Hindlimb muscle (tissue), 1 donor: ENCODE measurements at regions not wholly inside any gene's neighbourhood (a gene's known extent, or its start where the extent isn't known, plus 50 kb on each side); places are given as distances from the start of the nearest gene placed in this dataset.
"Not testable (repeated sequence)": the region's sequence is repeated elsewhere in the genome, so short reads cannot be mapped to it uniquely, and the experiment has no call there.

ENCODE experiments used
- DNase-seq: peaks from one replicate; pipeline ENCODE4 v3.0.0-alpha.2; 2013

GRCh38 chr4:12929784-12930183 lies 554.4 kb downstream of the RAB28 start:
- no peak for DNase-seq

GRCh38 chr4:12928751-12929150 lies 555.4 kb downstream of the RAB28 start:
- DNase-seq, result no peak

GRCh38 chr4:12926189-12927066 lies 557.7 kb downstream of the RAB28 start:
- no peak for DNase-seq

GRCh38 chr4:12924728-12925320 lies 559.3 kb downstream of the RAB28 start:
- no peak for DNase-seq

- DNase-seq, result no peak
Measured at GRCh38 chr4:12924253-12924652, 559.9 kb downstream of the RAB28 start.

- no peak for DNase-seq
Measured at GRCh38 chr4:12912896-12913418, 571.2 kb downstream of the RAB28 start.

- no peak for DNase-seq
Measured at GRCh38 chr4:12911750-12912358, 572.3 kb downstream of the RAB28 start.

GRCh38 chr4:12903640-12904039 lies 580.5 kb downstream of the RAB28 start:
- DNase-seq, result not testable (repeated sequence)

- DNase-seq, result no peak
Measured at GRCh38 chr4:12902735-12903134, 581.4 kb downstream of the RAB28 start.

- DNase-seq, result no peak
Measured at GRCh38 chr4:12897954-12898353, 586.2 kb downstream of the RAB28 start.

- no peak for DNase-seq
Measured at GRCh38 chr4:12894062-12894461, 590.1 kb downstream of the RAB28 start.

- peak; percentile 61 for DNase-seq
Measured at GRCh38 chr4:12889054-12889453, 595.1 kb downstream of the RAB28 start.

- DNase-seq, result no peak
Measured at GRCh38 chr4:12884846-12885796, 599.0 kb downstream of the RAB28 start.

- DNase-seq, result peak; percentile 7
Measured at GRCh38 chr4:12881945-12882584, 602.1 kb downstream of the RAB28 start.

GRCh38 chr4:12880844-12881243 lies 603.3 kb downstream of the RAB28 start:
- no peak for DNase-seq

- DNase-seq, result no peak
Measured at GRCh38 chr4:12879496-12879895, 604.6 kb downstream of the RAB28 start.

- no peak for DNase-seq
Measured at GRCh38 chr4:12875640-12876243, 608.4 kb downstream of the RAB28 start.

- no peak for DNase-seq
Measured at GRCh38 chr4:12873351-12873750, 610.8 kb downstream of the RAB28 start.

GRCh38 chr4:12861422-12861821 lies 622.7 kb downstream of the RAB28 start:
- no peak for DNase-seq

GRCh38 chr4:12852338-12853307 lies 631.5 kb downstream of the RAB28 start:
- DNase-seq, result peak; percentile 62
